ENCODE measurements at regions not wholly inside any gene's neighbourhood (a gene's known extent, or its start where the extent isn't known, plus 50 kb on each side); places are given as distances from the start of the nearest gene placed in this dataset.

DNA sequence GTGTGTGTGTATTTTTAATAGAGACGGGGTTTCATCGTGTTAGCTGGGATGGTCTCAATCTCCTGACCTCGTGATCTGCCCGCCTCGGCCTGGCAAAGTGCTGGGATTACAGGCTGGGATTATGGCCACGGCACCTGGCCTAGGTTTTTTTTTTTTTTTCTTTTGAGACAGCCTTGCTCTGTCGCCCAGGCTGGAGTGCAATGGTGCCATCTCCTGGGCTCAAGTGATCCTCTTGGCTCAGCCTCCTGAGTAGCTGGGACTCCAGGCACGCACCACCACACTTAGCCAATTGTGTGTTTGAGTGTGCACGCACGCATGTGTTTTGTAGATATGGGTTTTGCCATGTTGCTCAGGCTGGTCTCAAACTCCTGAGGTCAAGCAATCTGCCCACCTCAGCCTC, 629.8 kb downstream of the ETV1 start:
- TF ChIP-seq EZH2 (IDR thresholded peaks at IDR 0.05; ENCODE audit: insufficient read depth, poor library complexity, severe bottlenecking) (no peak), EZH2phosphoT487 (IDR thresholded peaks at IDR 0.05; ENCODE audit: insufficient read depth, low read depth) (no peak)

All from GM23248 (cell line).